ENCODE measurements at regions not wholly inside any gene's neighbourhood (a gene's known extent, or its start where the extent isn't known, plus 50 kb on each side); places are given as distances from the start of the nearest gene placed in this dataset.

DNA sequence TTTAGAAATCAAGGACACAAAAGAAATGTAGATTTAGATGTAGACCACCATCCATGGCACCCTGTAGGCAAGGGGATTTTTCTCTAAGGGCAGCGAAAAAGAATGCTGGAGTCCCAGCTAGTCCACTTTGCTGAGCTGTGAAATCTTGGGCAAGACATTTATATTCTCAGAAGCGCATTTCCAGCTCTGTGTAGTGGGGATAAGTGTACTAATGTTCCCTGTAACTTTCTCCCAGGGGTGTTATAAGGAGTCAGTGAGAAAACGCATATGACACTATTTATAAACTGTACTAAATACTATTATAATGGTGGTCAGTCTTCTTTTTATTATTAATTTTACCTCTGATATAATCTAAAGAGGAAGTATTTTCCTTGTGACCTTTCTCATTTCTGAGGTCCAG lies 133.4 kb upstream of the FRMD6 start:
- DNase-seq, result no peak

DNA sequence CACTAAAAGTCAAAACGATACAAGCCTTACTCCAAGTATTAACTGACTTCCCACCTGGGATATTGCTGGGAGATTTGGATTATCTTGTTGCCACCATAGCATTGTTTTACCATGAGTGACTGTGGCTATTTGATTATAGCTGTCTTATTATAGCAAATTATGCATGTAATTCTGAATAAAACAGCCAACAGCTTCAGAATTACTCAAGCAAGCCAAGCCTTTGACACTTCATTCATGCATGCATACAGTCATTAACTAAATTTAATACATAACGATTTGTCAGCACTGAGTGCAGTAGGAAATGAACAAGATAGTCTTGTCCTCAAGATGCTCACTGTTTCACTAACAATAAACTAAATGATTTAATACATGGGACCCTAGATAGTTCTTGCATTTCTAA lies 133.0 kb upstream of the FRMD6 start:
- DNase-seq, result no peak

DNA sequence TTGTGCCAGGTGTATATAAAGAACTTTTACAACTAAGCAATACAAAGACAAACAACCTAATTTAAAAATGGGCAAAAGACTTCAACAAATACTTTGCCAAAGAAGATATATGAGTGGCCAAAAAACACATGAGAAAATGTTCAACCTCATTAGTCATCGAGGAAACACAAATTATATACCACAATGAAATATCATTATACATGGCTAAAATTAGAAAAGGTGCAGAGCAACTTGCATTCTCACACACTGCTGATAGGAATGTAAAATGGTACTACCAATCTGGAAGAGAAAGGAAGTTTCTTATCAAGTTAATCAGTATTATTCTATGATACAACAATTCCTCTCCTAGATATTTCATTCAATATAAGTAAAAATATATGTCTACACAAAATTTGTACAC lies 131.6 kb upstream of the FRMD6 start:
- no peak for DNase-seq

- no peak for DNase-seq
These were observed 129.9 kb upstream of the FRMD6 start for GRCh38 chr14:51521764-51522163.

GRCh38 chr14:51523243-51523642 lies 128.5 kb upstream of the FRMD6 start:
- no peak for DNase-seq

- no peak for DNase-seq
These were observed 126.0 kb upstream of the FRMD6 start for GRCh38 chr14:51525739-51526138.

DNA sequence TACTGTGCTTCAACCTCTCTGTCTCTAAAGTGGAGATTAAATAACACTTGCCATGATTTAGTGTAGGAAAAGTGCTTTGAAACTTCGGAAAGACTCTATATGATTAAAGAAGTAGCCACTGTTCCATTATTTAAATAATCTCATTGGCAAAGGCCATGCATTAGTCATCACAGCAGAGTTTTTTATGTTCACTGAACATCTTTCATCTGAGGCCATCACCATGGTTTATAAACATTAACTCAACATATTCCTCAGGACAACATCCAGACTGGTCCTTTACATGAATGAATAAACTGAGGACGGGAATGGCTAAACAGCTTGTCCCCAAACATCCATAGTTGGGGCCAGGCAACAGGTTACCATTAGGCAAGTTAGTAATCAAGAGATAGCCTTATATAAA lies 124.6 kb upstream of the FRMD6 start:
- no peak for DNase-seq

GRCh38 chr14:51529736-51530135 lies 122.0 kb upstream of the FRMD6 start:
- DNase-seq, result no peak

GRCh38 chr14:51533160-51533559 lies 118.5 kb upstream of the FRMD6 start:
- DNase-seq, result no peak

- DNase-seq, result no peak
These were observed 117.7 kb upstream of the FRMD6 start for GRCh38 chr14:51533872-51534553.

GRCh38 chr14:51534610-51535011 lies 117.1 kb upstream of the FRMD6 start:
- no peak for DNase-seq

GRCh38 chr14:51535443-51536044 lies 116.2 kb upstream of the FRMD6 start:
- no peak for DNase-seq

DNA sequence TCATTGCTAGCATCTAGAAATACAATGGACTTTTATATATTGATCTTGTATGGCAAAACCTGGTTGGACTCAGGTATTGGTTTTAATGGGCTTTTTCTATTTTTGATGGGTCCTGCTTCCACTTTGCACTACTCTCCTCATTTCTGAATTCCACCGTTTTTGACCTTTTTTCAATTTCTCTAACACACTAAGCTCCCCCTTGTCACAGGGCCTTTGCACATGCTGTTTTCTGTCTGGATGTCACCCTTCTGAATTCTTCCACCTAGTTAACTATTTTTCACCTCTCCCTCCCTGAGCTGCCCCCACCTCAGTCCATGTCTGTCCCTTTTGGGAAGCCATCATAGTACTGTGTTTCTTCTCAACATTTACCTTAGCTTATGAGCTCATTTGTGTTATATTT lies 112.7 kb upstream of the FRMD6 start:
- DNase-seq, result no peak

DNA sequence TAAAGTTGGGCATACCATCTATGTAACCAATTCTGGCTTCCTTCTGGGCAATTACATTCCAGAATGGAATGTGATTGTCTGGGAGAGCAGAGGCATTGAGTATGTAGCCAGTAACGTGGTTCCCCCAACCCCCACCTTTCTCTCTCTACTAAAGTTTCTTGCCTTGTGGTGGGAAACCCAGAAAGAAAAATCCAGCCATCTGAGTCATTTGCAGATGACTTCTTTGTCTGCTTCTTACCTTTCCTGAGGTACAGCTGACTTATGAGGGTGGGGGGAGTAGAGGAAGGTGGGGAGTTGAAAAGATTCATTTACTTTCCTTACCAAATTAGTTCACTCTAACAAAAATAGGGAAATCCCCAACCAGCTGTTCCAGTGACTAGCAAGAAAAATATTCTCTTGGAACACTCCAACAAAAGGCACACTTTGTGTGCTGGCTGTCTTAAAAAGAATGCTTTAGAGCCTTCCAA lies 112.1 kb upstream of the FRMD6 start:
- no peak for DNase-seq

GRCh38 chr14:51540364-51540763 lies 111.3 kb upstream of the FRMD6 start:
- DNase-seq, result no peak

- DNase-seq, result no peak
These were observed 107.2 kb upstream of the FRMD6 start for GRCh38 chr14:51544471-51544870.

GRCh38 chr14:51544901-51545300 lies 106.8 kb upstream of the FRMD6 start:
- no peak for DNase-seq

- no peak for DNase-seq
These were observed 106.3 kb upstream of the FRMD6 start for GRCh38 chr14:51545396-51545795.

- no peak for DNase-seq
These were observed 105.6 kb upstream of the FRMD6 start for GRCh38 chr14:51546099-51546498.

GRCh38 chr14:51546603-51547258 lies 105.0 kb upstream of the FRMD6 start:
- no peak for DNase-seq

- DNase-seq, result no peak
These were observed 104.5 kb upstream of the FRMD6 start for GRCh38 chr14:51547260-51547659.

GRCh38 chr14:51547701-51548100 lies 104.0 kb upstream of the FRMD6 start:
- DNase-seq, result no peak

DNA sequence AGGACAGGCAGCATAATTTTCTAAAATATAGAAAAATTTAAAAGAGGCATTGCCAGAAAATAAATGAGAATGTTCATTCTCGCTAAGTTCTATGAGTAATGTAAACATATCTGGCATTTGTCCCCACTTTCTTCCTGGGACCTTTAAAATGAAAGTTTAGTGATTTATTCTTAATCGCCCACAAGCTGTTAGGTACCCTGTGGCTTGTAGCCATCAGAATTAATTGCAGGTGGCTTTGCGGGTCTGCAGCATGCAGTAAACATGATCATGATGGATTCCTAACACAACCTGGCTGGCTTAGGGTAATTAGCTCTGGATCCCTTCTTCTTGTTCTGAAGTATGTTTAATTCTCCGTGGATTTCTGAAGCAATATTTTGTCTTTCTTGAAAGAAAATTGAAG lies 103.5 kb upstream of the FRMD6 start:
- DNase-seq, result no peak

DNA sequence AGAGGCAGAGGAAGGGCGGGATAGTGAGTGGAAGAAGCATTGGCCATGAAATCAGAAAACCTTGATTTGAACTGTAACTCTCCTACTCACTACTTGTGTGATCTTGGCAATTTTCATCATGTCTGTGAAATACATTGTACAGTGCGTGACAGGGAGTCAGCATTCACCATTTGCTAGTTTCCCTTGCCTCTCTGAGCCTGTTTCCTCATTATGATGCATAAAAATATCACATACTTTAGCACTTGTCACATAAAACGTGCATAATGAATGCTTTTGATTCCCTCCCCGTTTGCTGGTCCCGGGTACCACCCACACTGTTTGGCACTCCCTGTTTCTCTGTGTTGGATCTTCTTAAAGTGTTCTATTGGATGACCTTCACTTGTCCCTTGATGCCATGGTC lies 101.1 kb upstream of the FRMD6 start:
- no peak for DNase-seq

DNA sequence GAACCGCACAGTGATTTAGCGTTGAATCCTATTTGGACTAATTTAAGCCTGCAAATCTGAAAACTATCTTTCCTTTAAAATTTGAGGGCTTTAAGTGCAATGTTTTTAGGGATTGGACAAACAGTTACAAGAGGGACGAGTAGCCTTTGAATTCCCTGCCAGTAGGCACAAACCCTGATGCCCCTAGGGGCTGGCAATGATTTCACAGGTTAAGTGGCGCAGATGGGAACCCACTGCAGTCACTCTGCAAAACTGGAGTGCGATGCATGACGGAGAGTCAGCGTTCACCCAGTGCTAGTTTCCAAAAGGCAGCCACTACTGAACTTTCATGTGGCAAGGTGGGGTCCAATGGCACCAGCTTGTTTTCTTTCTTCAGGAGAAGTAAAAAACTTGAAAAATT lies 99.4 kb upstream of the FRMD6 start:
- DNase-seq, result no peak
